ENCODE measurements at regions not wholly inside any gene's neighbourhood (a gene's known extent, or its start where the extent isn't known, plus 50 kb on each side); places are given as distances from the start of the nearest gene placed in this dataset.
"Not testable (repeated sequence)": the region's sequence is repeated elsewhere in the genome, so short reads cannot be mapped to it uniquely, and the experiment has no call there.

DNA sequence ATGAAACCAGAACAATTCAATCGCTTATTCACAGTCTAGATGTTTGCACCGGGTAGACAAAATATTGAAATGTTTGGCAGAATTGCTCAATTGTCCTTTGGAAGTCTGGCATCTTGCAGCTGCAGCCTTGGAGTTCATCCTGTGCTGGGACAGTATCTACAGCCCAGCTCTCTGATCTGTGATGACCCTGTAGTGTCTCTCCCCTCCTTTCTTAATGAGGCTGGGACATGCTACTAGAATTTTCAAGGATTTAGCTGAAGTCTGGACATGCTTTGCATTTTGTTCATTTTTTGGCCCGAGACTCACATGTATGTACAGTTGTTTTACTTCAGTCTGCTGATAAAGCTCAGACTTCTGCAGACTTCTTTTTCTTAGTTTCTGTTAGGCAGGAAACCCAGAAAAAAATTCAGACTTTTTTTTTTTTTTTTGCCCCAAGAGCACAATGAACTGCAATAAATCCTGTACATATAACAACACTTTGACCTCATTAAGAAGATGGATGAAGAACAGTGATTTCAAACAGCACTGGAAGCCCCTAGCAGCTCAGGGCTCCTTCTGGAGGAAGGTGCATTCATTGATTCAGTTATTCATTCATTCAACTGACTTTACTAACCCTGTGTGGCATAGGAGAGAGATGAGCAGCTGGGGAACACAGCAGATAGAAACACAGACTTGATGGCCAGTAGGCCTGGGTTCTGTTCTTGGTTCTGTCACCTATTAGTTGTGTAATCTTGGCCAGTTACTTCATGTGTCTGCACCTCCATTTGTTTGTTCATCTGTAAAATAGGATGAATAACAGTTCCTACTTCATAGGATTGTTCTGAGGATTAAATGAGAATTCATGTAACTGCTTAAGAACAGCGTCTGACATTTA, 210.0 kb downstream of the MAP2K4 start:
- no peak overlapping the region for H3K4me3 ChIP-seq (ENCODE audit: low read depth, low read length)
- TF ChIP-seq, protein P1, sequence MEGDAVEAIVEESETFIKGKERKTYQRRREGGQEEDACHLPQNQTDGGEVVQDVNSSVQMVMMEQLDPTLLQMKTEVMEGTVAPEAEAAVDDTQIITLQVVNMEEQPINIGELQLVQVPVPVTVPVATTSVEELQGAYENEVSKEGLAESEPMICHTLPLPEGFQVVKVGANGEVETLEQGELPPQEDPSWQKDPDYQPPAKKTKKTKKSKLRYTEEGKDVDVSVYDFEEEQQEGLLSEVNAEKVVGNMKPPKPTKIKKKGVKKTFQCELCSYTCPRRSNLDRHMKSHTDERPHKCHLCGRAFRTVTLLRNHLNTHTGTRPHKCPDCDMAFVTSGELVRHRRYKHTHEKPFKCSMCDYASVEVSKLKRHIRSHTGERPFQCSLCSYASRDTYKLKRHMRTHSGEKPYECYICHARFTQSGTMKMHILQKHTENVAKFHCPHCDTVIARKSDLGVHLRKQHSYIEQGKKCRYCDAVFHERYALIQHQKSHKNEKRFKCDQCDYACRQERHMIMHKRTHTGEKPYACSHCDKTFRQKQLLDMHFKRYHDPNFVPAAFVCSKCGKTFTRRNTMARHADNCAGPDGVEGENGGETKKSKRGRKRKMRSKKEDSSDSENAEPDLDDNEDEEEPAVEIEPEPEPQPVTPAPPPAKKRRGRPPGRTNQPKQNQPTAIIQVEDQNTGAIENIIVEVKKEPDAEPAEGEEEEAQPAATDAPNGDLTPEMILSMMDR (IDR thresholded peaks at IDR 0.05; ENCODE audit: low read depth, low read length): no peak

DNA sequence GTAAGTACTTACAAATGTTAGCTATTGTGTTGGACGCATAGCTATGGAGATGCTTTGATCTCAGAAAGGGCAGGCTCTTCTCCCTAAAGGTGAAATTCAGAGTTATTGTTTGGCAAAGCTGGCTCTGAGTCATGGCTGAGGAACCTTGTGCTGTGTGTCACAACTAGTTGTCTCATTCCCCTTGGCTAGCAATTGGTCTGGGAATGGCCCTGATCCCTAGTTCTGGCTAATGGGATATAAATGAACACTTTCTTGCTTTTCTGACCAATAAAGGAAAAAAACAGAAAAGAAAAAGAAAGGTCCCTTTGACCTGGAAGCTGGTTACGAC, 210.6 kb downstream of the MAP2K4 start:
- TF ChIP-seq, protein P1 (IDR thresholded peaks at IDR 0.05; ENCODE audit: low read depth, low read length): no peak
- no peak overlapping the region for H3K4me3 ChIP-seq (ENCODE audit: low read depth, low read length)

DNA sequence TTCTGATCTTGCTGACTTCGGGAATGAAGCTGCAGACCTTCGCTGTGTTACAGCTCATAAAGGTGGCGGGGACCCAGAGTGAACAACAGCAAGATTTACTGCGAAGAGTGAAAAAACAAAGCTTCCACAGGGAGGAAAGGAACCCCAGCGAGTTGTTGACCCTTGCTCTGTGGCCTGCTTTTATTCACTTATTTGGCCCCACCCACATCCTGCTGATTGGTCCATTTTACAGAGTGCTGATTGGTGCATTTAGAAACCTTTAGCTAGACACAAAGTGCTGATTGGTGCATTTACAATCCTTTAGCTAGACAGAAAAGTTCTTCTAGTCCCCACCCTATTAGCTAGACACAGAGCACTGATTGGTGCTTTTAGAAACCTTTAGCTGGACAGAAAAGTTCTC, 218.3 kb downstream of the MAP2K4 start:
- not testable (repeated sequence) for H3K4me3 ChIP-seq (ENCODE audit: low read depth, low read length)

DNA sequence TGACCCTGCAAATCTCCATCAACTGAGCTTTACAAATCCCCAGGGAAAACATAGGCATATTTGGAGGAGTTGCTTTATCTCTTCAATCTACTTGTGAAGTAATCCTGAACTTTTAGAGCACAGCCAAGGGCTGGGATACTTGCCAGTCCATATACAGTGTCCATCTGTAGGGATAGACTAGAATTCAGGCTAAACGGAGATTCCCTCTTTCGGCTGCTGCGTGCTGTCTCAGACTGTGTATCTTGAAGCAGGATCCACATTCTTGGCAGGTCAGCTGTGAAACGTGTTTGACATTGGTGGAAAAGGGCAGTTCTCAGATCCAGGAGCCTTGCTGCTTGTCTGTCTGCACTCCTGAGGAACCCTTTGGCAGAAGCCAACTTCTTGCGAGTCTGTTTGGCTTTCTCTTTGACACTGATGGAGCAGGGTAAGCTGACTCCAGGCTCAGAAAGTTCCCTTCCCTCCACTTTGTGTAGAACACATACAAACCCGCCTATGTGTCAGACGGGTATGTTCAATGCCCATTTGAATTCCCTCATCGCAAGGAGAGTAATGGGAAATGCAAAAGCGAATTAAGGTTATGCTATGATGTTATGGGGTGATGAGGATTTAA, 221.8 kb downstream of the MAP2K4 start:
- no peak overlapping the region for H3K4me3 ChIP-seq (ENCODE audit: low read depth, low read length)
- TF ChIP-seq, protein P1 (IDR thresholded peaks at IDR 0.05; ENCODE audit: low read depth, low read length): no peak

DNA sequence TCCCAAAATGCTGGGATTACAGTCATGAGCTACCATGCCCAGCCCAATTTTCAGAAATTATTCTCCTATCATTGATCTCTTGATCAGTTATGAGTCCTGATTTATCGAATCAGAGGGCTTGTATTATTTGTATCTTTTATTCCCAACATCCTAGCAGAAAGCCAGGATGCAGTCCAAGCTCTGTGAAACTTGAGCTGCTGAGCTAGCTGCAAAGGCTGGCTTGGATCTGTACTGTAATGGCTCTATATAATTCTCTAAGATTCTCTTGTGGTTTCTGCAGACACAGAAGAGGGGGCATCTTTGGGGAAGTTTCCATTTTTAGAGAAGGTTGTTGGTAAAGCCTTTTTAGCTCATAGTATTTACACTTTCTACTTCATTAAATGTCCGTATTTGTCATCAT, 227.1 kb downstream of the MAP2K4 start:
- H3K4me3 ChIP-seq (ENCODE audit: low read depth, low read length): no peak overlapping the region
- TF ChIP-seq, protein P1 (IDR thresholded peaks at IDR 0.05; ENCODE audit: low read depth, low read length): no peak

DNA sequence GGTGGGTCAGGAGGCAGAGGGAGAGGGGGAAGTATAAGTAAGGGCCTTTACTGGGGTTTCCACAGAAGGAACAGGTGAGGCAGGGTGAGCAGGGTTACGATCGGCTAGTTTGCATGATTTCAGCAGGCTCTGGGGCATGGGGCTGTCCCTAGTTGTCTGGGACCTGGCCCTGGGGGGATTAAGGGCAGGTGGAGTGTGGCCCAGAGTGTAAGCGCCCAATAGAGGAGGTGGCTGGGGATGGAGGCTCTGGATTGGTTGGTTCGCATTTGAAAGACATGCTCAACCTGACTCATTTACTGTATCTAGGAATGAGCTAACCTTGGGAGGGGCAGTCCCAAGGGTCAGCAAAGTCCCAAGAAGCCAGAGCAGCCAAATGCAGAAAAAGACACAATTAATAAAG, 230.3 kb downstream of the MAP2K4 start:
- TF ChIP-seq, protein P1 (IDR thresholded peaks at IDR 0.05; ENCODE audit: low read depth, low read length): no peak
- no peak overlapping the region for H3K4me3 ChIP-seq (ENCODE audit: low read depth, low read length)

DNA sequence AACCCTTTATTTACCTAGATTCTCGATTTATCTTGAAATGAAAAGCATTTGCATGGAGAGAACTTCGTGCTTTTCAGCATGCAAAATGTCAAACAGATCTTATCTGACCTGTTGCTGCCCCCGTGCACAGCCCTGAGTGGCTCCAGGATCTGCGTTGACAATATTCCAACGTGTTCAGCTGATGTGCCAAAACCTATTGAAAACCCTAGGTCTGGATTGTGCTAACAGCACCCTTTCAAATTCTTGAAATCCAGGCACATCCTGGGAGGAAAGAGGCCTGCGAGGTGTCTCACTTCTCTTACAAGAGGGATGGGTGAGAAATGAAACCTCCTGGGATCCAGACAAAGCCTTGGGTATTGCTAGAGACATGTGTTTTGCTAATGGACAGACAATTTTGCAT, 231.8 kb downstream of the MAP2K4 start:
- TF ChIP-seq, protein P1 (IDR thresholded peaks at IDR 0.05; ENCODE audit: low read depth, low read length): no peak
- H3K4me3 ChIP-seq (ENCODE audit: low read depth, low read length): no peak overlapping the region

Data from WI38 (cell line).